HG02610 (cell line): ENCODE measurements at regions not wholly inside any gene's neighbourhood (a gene's known extent, or its start where the extent isn't known, plus 50 kb on each side); places are given as distances from the start of the nearest gene placed in this dataset.

Source experiments
- ATAC-seq: cut with Tn5 transposase; IDR thresholded peaks from one replicate; pipeline ENCODE4 v1.9.1; 2021; ENCODE audit warnings: mild to moderate bottlenecking, moderate library complexity; ENCODE audit not compliant: unreplicated experiment

GRCh38 chr6:53974941-53975340 lies 136.3 kb upstream of the MLIP start:
- ATAC-seq = no peak

GRCh38 chr6:53975941-53976615 lies 135.2 kb upstream of the MLIP start:
- ATAC-seq = no peak

- ATAC-seq = no peak
Observed at GRCh38 chr6:53977551-53977950, 133.7 kb upstream of the MLIP start.

GRCh38 chr6:53979468-53980067 lies 131.7 kb upstream of the MLIP start:
- peak; percentile 50 for ATAC-seq

- no peak for ATAC-seq
Observed at GRCh38 chr6:53982366-53983050, 128.7 kb upstream of the MLIP start.

GRCh38 chr6:53983301-53983700 lies 127.9 kb upstream of the MLIP start:
- no peak for ATAC-seq

GRCh38 chr6:53984163-53984562 lies 127.1 kb upstream of the MLIP start:
- ATAC-seq = no peak

GRCh38 chr6:53984581-53984980 lies 126.7 kb upstream of the MLIP start:
- no peak for ATAC-seq

GRCh38 chr6:53985366-53985765 lies 125.9 kb upstream of the MLIP start:
- no peak for ATAC-seq

- ATAC-seq = no peak
Observed at GRCh38 chr6:53986165-53986720, 125.0 kb upstream of the MLIP start.

- ATAC-seq = no peak
Observed at GRCh38 chr6:53986721-53987521, 124.3 kb upstream of the MLIP start.

- ATAC-seq = no peak
Observed at GRCh38 chr6:53987522-53987888, 123.7 kb upstream of the MLIP start.

GRCh38 chr6:53989504-53989903 lies 121.7 kb upstream of the MLIP start:
- no peak for ATAC-seq

- ATAC-seq = no peak
Observed at GRCh38 chr6:53992522-53992921, 118.7 kb upstream of the MLIP start.

- no peak for ATAC-seq
Observed at GRCh38 chr6:53994201-53994600, 117.0 kb upstream of the MLIP start.

- ATAC-seq = no peak
Observed at GRCh38 chr6:53995935-53996334, 115.3 kb upstream of the MLIP start.

GRCh38 chr6:53998303-53998702 lies 112.9 kb upstream of the MLIP start:
- ATAC-seq = no peak

GRCh38 chr6:53999088-53999755 lies 112.0 kb upstream of the MLIP start:
- ATAC-seq = no peak

GRCh38 chr6:54002116-54002515 lies 109.1 kb upstream of the MLIP start:
- no peak for ATAC-seq

- no peak for ATAC-seq
Observed at GRCh38 chr6:54003316-54003715, 107.9 kb upstream of the MLIP start.

GRCh38 chr6:54008589-54008988 lies 102.7 kb upstream of the MLIP start:
- no peak for ATAC-seq
